GM19238 (cell line): ENCODE measurements at regions not wholly inside any gene's neighbourhood (a gene's known extent, or its start where the extent isn't known, plus 50 kb on each side); places are given as distances from the start of the nearest gene placed in this dataset.

ENCODE experiments used
- DNase-seq: peaks from one replicate; pipeline ENCODE4 v3.0.0; 2011; ENCODE audit warnings: low spot score; ENCODE audit not compliant: insufficient read length

- no peak for DNase-seq
These were observed 364.3 kb downstream of the RNF144A start for GRCh38 chr2:7281231-7282201.

GRCh38 chr2:7286120-7286519, 368.9 kb downstream of the RNF144A start:
- DNase-seq = no peak

- no peak for DNase-seq
These were observed 371.3 kb downstream of the RNF144A start for GRCh38 chr2:7288484-7288883.

- no peak for DNase-seq
These were observed 372.5 kb downstream of the RNF144A start for GRCh38 chr2:7289697-7290096.

GRCh38 chr2:7292154-7292691, 375.0 kb downstream of the RNF144A start:
- no peak for DNase-seq

GRCh38 chr2:7309582-7309981, 392.4 kb downstream of the RNF144A start:
- no peak for DNase-seq

GRCh38 chr2:7324706-7325105, 407.5 kb downstream of the RNF144A start:
- no peak for DNase-seq

- no peak for DNase-seq
These were observed 408.0 kb downstream of the RNF144A start for GRCh38 chr2:7325186-7325585.

GRCh38 chr2:7329465-7329864, 412.3 kb downstream of the RNF144A start:
- no peak for DNase-seq

GRCh38 chr2:7333189-7333765, 416.1 kb downstream of the RNF144A start:
- DNase-seq = no peak

GRCh38 chr2:7333960-7334493, 416.8 kb downstream of the RNF144A start:
- no peak for DNase-seq

GRCh38 chr2:7338961-7339360, 421.7 kb downstream of the RNF144A start:
- DNase-seq = no peak

- DNase-seq = no peak
These were observed 429.1 kb downstream of the RNF144A start for GRCh38 chr2:7346336-7346735.

- DNase-seq = no peak
These were observed 431.5 kb downstream of the RNF144A start for GRCh38 chr2:7348761-7349160.

- no peak for DNase-seq
These were observed 435.0 kb downstream of the RNF144A start for GRCh38 chr2:7352191-7352590.

GRCh38 chr2:7353571-7353970, 436.4 kb downstream of the RNF144A start:
- no peak for DNase-seq

- DNase-seq = no peak
These were observed 438.6 kb downstream of the RNF144A start for GRCh38 chr2:7355781-7356180.

- DNase-seq = no peak
These were observed 439.8 kb downstream of the RNF144A start for GRCh38 chr2:7356909-7357584.

GRCh38 chr2:7357993-7358392, 440.8 kb downstream of the RNF144A start:
- no peak for DNase-seq

- no peak for DNase-seq
These were observed 441.7 kb downstream of the RNF144A start for GRCh38 chr2:7358865-7359447.

GRCh38 chr2:7363906-7364305, 446.7 kb downstream of the RNF144A start:
- DNase-seq = no peak
